Mesothelial cell of epicardium (in vitro differentiated cells): ENCODE measurements at regions not wholly inside any gene's neighbourhood (a gene's known extent, or its start where the extent isn't known, plus 50 kb on each side); places are given as distances from the start of the nearest gene placed in this dataset.

Experiments used
- DNase-seq, 2 experiments: peaks; one replicate each; pipeline ENCODE4 v3.0.0; 2021; ENCODE audit warnings: low spot score in 2 of 2; ENCODE audit not compliant: unreplicated experiment in 2 of 2
- H3K27ac Mint-ChIP-seq: 2 replicates; pipeline ENCODE4 v1.8.0; 2021; ENCODE audit warnings: mixed read lengths
- H3K27me3 Mint-ChIP-seq: 2 replicates; pipeline ENCODE4 v1.8.0; 2021; ENCODE audit warnings: low read depth, mixed read lengths
- H3K36me3 Mint-ChIP-seq: 2 replicates; pipeline ENCODE4 v1.8.0; 2021; ENCODE audit warnings: mixed read lengths
- H3K4me1 Mint-ChIP-seq: 2 replicates; pipeline ENCODE4 v1.8.0; 2021; ENCODE audit warnings: mixed read lengths
- H3K4me3 Mint-ChIP-seq: 2 replicates; pipeline ENCODE4 v1.8.0; 2021; ENCODE audit warnings: mild to moderate bottlenecking, moderate library complexity, mixed read lengths
- H3K9me3 Mint-ChIP-seq: 2 replicates; pipeline ENCODE4 v1.8.0; 2021; ENCODE audit warnings: mixed read lengths
- CTCF ChIP-seq: fragments of 200-600 bp; sonication (generic); IDR thresholded peaks from one replicate; pipeline ENCODE4 v1.5.0; 2021; ENCODE audit warnings: antibody characterized with exemption; ENCODE audit not compliant: unreplicated experiment

- no peaks in the 10 kb centered on the region for H3K36me3 Mint-ChIP-seq
- no peak for TF ChIP-seq CTCF
- H3K4me3 Mint-ChIP-seq, result no peak overlapping the region
- H3K4me1 Mint-ChIP-seq, result no peaks in the 10 kb centered on the region
- no peak overlapping the region for H3K27ac Mint-ChIP-seq
- H3K9me3 Mint-ChIP-seq, result no peaks in the 10 kb centered on the region
- no peaks in the 10 kb centered on the region for H3K27me3 Mint-ChIP-seq
- no peak for DNase-seq
Observed at GRCh38 chr12:92615086-92615485, 87.7 kb upstream of the PLEKHG7 start.

- H3K27me3 Mint-ChIP-seq, result no peaks in the 10 kb centered on the region
- no peak for TF ChIP-seq CTCF
- H3K36me3 Mint-ChIP-seq, result no peaks in the 10 kb centered on the region
- no peaks in the 10 kb centered on the region for H3K9me3 Mint-ChIP-seq
- H3K4me3 Mint-ChIP-seq, result no peak overlapping the region
- DNase-seq, result no peak
- no peaks in the 10 kb centered on the region for H3K4me1 Mint-ChIP-seq
- no peak overlapping the region for H3K27ac Mint-ChIP-seq
Observed at GRCh38 chr12:92614502-92614901, 88.3 kb upstream of the PLEKHG7 start.

- DNase-seq, result no peak
- no peak overlapping the region for H3K27ac Mint-ChIP-seq
- no peaks in the 10 kb centered on the region for H3K36me3 Mint-ChIP-seq
- no peak overlapping the region for H3K4me3 Mint-ChIP-seq
- no peaks in the 10 kb centered on the region for H3K27me3 Mint-ChIP-seq
- TF ChIP-seq CTCF, result no peak
- H3K9me3 Mint-ChIP-seq, result no peaks in the 10 kb centered on the region
- no peaks in the 10 kb centered on the region for H3K4me1 Mint-ChIP-seq
Observed at GRCh38 chr12:92614001-92614400, 88.8 kb upstream of the PLEKHG7 start.

GRCh38 chr12:92612611-92613010, 90.2 kb upstream of the PLEKHG7 start:
- no peak for TF ChIP-seq CTCF

GRCh38 chr12:92608151-92609091, 94.4 kb upstream of the PLEKHG7 start:
- no peaks in the 10 kb centered on the region for H3K27me3 Mint-ChIP-seq
- no peak overlapping the region for H3K4me3 Mint-ChIP-seq
- H3K36me3 Mint-ChIP-seq, result peaks cover 2% of the 10 kb centered on the region
- H3K4me1 Mint-ChIP-seq, result peaks cover 7% of the 10 kb centered on the region
- H3K27ac Mint-ChIP-seq, result no peak overlapping the region
- no peak for TF ChIP-seq CTCF
- peaks cover 5% of the 10 kb centered on the region for H3K9me3 Mint-ChIP-seq
- DNase-seq, result no peak

More at GRCh38 chr12:92612611-92613010, 90.2 kb upstream of the PLEKHG7 start:
- Mint-ChIP-seq H3K4me3 (no peak overlapping the region), H3K36me3 (no peaks in the 10 kb centered on the region), H3K4me1 (peaks cover 7% of the 10 kb centered on the region), H3K9me3 (no peaks in the 10 kb centered on the region), H3K27ac (no peak overlapping the region), H3K27me3 (no peaks in the 10 kb centered on the region)
- DNase-seq, result no peak
